ENCODE measurements at regions not wholly inside any gene's neighbourhood (a gene's known extent, or its start where the extent isn't known, plus 50 kb on each side); places are given as distances from the start of the nearest gene placed in this dataset.

DNA sequence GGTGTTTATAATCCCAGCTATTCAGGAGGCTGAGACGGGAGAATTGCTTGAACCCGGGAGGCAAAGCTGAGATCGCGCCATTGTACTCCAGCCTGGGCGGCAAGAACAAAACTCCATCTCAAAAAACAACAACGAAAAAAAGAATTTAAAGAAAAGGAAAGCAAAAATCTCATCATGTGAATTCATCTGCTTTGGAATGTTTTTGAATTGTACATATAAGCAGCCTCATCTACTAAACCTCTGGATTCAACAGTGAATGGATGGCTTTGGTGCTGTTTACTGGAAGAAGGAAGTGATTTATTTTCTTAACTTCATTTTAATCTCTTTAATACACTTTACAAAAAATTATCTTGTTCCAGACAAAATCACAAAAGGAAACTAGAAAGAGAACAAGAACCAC, 51.8 kb upstream of the PNRC1 start:
- intact Hi-C loops (cut with DNase I): no loop called here

DNA sequence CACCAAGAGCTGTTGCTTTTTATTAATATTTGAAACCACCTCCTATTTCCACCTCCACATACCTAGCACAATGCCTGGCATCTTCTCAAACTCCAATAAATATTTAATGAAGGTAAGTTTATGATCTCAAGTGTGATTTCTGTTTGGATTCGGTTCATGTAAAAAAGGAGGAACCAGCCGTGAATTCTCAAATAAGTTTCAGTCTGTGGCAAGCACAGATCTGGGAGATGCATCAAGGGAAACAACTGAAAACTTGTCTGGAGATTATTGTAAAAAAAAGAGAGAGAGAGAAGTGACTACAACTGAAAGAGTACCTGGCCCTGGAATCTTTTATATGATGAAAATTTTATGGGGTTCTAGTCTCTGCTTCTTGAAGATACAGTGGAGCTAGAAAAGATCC, 52.8 kb upstream of the PNRC1 start:
- DNase-seq (no peak), ATAC-seq (no peak)
- intact Hi-C loops (cut with DNase I): no loop called here

More for the DNA sequence above, 51.8 kb upstream of the PNRC1 start:
- DNase-seq (no peak), ATAC-seq (no peak)

DNA sequence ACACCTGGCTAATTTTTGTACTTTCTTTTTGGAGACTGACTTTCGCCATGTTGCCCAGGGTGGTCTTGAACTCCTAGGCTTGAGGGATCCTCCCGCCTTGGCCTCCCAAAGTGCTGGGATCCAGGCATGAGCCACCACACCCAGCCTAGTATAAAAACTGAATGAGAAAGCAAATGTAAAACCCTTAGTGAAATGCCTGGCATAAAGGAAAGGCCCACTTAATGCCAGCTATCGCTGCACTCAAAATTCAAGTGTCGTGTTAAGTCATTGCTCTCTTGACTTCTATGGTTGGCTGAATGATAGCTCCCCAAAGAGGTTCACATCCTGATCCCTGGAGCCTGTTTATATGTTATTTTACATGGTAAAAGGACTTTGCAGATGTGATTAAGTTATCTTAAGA, 54.4 kb upstream of the PNRC1 start:
- intact Hi-C loops (cut with DNase I): no loop called here
- ATAC-seq (peak in 1 of 2 donors; percentile 10), DNase-seq (no peak)

DNA sequence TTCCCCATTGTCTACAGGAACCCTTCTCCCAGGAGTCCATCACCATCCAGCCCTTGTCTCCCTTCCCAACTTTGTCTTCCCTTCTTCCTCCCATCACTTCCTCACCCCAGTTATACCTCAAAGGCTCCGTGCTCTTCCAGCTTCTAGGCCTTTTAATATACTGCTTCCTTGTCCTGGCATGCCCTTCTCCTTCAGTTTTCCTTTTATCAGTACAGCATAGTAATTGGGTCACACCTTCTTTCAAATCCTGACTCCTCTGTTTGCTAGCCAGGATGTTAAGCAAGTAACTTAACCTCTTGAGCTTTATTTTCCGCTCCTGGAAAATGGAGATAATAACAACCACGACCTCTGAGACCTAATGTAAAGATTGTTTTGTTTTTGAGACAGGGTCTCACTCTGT, 54.9 kb upstream of the PNRC1 start:
- intact Hi-C loops (cut with DNase I): no loop called here
- ATAC-seq: peak in 1 of 2 donors; percentile 21
- no peak for DNase-seq

DNA sequence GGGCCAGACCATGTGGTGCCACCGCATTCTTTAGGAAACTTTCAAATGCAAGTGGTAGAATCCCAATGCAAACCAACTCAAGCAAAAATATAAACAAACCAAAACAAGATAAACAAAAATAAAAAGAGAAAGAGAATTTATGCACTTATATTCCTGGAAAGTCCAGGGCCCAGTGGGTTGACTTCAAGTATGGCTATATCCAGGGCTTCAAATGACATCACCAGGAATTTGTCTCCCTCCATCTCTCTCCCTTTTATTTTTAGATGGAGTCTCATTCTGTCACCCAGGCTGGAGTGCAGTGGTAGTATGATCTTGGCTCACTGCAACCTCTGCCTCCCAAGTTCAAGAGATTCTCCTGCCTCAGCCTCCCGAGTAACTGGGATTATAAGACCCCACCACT, 56.1 kb upstream of the PNRC1 start:
- ATAC-seq (peak; percentile 63 to 64), DNase-seq (no peak)
- intact Hi-C loops (cut with DNase I): loop anchor here in 1 of 2 donors (5.0 kb wide), 1 partner anchor 58 kb away; the partner anchor contains the start of gene PNRC1

DNA sequence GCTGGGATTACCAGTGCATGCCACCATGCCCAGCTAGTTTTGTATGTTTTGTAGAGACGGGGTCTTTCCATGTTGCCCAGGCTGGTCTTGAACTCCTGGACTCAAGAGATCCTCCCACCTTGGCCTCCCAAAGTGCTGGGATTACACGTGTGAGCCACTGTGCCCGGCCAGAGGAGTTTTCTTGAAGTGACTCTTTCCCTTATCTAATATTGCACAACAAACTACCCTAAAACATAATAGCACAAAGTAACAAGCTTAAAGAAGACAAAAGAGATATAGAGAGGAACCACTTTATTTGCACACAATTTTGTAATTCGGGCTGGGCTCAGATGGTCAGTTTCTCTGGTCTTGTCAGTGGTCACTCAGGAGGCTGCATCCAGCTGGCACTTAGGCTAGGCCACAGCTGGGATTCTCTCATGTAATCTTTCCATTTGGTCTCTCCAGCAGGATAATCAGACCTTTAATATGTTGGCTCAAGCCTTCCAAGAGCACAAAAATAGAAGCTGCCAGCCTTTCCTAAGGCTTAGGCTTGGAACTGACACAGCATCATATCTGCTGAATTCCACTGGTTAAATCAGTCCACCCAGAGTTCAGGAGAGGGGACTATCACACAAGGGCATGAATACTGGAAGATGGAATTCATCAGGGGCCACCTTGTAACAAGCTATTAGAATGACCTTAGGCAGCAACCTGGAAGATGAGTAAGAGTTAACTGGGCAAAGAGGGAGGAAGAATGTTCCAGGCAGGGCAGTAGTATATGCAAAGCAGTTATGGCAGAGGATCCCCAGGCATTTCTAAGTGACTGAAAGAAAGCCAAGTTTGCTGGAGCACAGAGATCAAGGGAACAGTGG, 56.7 kb upstream of the PNRC1 start:
- intact Hi-C loops (cut with DNase I): loop anchor here in 1 of 2 donors (5.0 kb wide), 1 partner anchor 58 kb away; the partner anchor contains the start of gene PNRC1

DNA sequence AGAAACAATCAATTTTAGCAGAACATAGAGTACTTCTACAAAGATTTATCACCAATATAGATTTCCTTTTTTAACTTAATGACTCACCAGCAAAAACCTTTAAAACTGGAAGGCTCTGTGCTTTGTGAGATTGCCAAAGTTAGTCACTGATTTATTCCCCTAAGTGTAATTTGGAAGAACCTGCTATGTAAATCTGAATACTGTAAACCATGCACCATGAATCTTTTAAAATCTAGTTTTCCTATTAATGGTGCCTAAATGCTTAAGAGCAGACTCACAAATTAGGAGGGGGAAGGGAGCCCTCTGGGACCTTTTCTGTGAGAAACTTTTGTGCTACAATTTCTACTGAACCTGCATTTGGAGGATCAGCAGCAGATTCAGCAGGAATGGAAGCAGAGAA, 57.8 kb upstream of the PNRC1 start:
- intact Hi-C loops (cut with DNase I): loop anchor here in 1 of 2 donors (5.0 kb wide), 1 partner anchor 60 kb away; the partner anchor contains the start of gene PNRC1
- peak; percentile 15 to 37 for ATAC-seq
- no peak for DNase-seq

More for the DNA sequence above, 56.7 kb upstream of the PNRC1 start:
- peak; percentile 69 for DNase-seq
- peak; percentile 76 to 81 for ATAC-seq

DNA sequence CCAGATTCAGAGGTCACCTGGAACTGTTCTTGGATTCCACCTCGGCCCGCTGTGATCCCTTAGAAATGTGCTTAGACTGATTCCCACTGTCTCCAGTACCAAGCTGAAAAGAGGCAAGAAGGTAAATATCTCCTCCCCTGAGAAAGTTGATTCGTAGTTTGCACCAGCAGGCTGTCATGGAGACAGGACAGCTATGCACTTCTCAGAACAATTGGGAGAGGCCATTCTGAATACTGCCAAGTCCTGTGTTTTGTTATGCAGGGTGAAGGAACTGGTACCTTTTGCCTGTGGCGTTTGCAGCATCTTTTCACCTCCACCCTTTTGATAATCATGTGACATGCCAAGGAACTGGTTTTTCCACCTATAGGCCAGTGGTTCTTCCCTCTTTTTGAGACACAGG, 58.2 kb upstream of the RNGTT start:
- DNase-seq: no peak
- intact Hi-C loops (cut with DNase I): loop anchor here in 1 of 2 donors (5.0 kb wide), 1 partner anchor 61 kb away; the partner anchor contains the start of gene PNRC1
- no peak for ATAC-seq

DNA sequence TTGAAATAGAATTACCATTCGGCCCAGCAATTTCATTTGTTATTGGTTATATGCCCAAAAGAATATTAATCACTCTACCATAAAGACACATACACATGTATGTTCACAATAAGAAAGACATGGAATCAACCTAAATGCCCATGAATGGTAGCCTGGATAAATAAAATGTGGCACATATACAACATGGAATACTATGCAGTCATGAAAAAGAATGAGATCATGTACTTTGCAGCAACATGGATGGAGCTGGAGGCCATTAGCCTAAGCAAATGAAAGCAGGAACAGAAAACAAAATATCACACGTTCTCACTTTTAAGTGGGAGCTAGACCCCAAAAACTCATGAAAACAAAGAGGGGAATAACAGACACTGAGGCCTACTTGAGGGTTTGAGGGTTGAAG, 52.6 kb upstream of the RNGTT start:
- ATAC-seq (no peak), DNase-seq (no peak)
- intact Hi-C loops (cut with DNase I): no loop called here

DNA sequence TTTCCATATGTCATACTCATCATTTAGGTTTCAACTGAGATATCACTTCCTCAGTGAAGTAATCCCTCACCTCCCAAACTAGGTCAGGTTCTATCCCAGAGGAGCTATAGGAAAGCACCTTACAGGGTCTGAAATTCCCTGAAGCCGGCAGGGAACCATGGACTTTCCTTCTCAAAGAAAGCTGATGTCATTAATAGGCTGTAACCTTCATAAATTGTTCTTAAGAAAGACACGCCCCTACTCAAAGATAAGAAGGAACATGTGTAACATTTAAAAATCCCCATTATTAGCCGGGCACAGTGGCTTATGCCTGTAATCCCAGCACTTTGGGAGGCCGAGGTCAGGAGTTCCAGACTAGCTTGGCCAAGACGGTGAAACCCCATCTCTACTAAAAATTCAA, 50.0 kb upstream of the RNGTT start:
- no peak for DNase-seq
- intact Hi-C loops (cut with DNase I): no loop called here
- no peak for ATAC-seq
